ENCODE measurements at regions not wholly inside any gene's neighbourhood (a gene's known extent, or its start where the extent isn't known, plus 50 kb on each side); places are given as distances from the start of the nearest gene placed in this dataset.
"Not testable (repeated sequence)": the region's sequence is repeated elsewhere in the genome, so short reads cannot be mapped to it uniquely, and the experiment has no call there.

DNA sequence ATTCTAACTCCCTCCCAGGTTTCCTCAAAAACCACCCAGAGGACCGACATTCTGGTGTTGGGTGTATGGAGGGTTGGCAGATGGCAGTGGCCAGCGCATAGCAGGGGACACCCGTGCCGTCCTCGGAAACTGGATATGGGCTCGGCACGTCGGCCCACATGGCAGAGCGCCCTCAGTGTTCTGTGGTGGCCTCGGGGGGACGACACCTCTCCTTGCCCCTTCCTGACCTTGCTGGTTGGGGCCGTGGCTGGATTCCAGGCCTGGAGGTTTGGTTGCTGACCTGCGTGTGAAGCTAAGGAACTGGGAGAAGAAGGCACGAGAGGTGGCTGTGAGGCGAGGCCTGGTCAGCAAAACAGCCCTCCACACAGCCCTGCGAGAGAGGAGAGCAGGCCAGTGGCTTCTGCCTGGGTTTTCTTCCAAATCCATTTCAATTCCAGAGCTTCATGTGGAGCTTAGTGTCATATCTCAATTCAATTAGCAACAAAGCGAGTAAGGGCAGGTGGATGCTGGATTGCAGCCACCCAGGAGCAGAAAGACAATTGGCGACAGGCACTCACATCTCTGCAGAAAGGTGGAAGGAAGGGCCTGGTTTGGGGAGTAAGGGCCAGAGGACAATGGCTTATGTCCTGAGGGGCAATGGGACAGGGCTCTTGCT, 478.4 kb downstream of the BRD1 start:
- no peak for DNase-seq (ENCODE audit: low spot score)

DNA sequence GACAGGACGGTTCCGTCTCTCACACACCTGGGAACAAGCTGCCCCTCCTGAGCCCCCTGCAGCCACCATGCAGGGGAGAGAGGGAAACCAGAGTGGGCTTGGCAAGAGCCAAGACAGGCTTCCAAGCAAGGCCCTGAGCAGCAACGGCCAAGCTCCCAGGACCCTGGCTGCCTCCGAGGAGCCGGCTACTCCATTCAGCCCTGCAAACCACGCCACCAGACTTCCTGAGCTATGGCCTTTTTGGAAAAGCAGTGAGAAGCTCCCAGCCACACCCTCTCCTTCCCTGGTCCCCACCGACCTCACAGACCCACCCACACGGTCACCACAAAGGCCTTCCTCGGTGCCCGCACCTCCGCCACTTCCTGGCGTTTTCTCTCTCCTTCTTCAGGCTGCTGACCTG, 479.0 kb downstream of the BRD1 start:
- no peak for DNase-seq (ENCODE audit: low spot score)

DNA sequence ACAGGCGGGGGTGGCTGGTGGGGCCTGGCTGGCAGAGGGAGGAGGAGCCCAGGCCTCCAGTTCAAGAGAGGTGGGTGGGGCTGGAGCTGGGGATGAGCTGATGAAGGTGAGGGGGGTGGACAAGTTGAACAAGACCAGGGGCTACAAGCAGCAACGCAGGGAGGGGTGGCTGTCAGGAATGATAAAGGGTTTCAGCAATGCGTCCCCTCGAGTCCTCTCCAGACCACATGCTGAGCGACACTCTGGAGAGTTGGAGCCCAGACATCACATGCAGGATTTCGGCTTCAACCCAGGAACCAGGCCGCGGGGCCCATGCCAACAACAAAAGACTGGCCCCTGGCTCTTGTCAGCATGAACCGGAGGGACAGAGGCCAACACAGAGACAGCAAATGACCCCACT, 480.3 kb downstream of the BRD1 start:
- DNase-seq (ENCODE audit: low spot score) = no peak

DNA sequence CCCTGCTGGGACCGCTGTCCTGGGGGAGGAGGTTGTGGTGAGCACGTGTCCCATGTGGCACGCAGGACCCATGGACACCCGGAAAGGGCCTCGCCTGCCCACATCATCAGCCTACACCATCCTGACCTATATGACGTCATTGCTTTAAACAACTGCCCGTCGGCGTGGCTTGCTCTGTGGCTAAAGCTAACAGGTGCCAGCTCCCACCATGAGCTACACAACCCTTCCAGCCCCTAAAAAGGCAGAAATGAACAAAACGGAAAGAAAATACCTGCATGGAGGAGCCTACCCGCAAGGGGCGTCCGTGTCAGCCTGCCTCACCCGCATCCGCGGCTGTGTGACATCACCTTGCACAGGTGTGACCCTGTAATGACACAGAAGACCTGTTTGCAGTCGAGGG, 481.8 kb downstream of the BRD1 start:
- DNase-seq (ENCODE audit: low spot score) = no peak

DNA sequence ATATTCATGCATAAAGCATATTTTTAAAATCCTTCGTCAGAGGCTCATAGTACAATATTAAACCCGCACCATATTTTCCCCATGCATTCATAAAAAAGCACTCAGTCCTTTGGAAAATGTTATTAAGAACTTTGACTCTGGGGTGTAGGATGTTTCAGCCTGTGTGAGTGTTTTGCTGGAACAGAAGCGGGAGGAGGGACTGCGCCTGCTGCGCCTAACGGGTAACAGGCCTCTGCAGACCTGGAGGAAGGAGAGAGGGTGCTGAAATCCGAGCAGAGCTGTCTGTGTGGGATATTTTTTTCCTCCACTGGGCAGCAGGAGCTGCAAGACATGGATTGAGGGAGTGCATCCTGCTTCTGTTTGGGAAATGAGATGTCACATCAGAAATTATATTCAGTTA, 483.0 kb downstream of the BRD1 start:
- DNase-seq (ENCODE audit: low spot score) = no peak

DNA sequence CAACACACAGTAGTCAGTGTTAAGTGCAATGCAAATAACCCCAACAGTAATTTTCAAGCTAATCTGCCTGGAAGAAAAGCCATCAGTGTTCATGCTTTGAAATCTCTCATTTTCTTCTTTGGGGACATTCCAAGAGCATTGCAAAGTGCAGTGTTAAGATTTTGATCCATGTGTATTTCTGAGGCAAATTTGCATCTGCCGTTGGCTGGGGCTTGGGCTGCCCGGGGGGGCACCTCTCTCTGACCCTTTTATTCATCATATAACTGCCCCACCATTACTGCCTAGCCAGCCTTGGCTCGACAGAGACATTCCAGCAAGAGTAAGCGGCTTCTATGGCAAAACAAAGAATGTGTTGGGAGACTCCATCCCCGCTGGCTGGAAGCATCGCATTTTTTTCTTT, 483.5 kb downstream of the BRD1 start:
- no peak for DNase-seq (ENCODE audit: low spot score)

DNA sequence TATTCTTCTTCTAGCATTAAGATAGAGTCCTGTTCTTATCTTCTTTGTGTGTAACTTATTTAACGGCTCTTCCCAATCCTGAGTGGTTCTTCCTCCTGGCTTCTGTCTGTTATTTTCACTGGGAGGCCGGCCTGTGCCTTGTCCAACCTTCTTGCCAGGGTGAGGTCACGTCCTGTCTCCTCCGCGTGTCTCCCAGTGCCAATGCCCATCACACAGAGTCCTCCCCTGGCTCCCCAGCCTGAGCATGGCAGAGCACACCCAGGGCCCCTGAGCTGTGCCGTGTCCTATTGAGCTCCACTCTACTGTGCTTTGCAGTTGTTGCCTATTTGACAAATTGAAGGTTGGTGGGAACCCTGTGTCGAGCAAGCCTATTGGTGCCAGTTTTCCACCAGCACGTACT, 487.3 kb downstream of the BRD1 start:
- DNase-seq (ENCODE audit: low spot score) = no peak

DNA sequence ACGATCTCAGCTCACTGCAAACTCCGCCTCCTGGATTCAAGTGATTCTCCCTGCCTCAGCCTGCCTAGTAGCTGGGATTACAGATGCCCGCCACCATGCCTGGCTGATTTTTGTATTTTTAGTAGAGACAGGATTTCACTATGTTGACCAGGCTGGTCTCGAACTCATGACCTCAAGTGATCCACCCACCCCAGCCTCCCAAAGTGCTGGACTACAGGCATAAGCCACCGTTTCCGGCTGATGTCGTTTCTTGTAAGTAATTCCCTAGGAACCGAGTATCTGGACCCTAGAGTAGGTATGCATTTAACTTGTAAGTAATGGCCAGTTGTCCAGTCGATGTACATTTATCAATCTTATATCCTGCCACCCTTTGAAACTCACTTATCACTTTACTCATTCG, 491.2 kb downstream of the BRD1 start:
- DNase-seq (ENCODE audit: low spot score) = not testable (repeated sequence)

DNA sequence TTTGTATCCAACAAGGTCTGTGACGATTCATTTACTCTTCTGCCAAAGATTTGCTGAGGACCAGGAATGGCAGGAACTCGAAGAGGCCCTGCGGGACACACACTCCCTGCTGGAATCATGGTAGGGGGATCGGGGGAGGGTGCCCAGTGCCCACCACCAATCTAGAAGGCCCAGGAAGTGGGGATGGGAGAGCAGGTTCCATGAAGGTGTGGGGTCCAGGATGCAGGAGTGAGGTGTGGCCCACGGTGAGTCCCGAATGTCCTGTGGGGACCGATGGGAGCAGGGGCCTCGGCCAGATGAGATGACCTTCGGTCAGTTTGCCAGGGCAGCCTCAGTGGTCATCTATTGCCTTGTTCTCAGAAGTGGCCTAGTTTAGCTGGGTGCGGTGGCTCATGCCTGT, 492.7 kb downstream of the BRD1 start:
- no peak for DNase-seq (ENCODE audit: low spot score)

DNA sequence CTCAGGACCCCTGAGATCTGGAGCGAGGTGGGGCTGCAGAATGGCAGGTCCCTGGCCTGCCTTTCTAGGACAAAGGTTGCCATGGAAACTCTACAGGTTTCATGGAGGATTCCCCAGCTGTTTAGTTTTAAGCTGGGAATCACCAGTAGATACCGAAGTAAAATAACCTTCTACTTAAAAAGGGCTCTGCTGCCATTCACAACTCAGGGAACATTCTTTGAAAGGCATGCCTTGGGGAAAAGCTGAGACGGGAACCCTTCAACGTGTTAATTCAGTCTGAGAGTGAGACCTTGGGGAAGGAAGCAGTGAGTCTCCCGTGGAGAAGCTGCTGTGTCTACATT, 493.3 kb downstream of the BRD1 start:
- DNase-seq (ENCODE audit: low spot score) = no peak

DNA sequence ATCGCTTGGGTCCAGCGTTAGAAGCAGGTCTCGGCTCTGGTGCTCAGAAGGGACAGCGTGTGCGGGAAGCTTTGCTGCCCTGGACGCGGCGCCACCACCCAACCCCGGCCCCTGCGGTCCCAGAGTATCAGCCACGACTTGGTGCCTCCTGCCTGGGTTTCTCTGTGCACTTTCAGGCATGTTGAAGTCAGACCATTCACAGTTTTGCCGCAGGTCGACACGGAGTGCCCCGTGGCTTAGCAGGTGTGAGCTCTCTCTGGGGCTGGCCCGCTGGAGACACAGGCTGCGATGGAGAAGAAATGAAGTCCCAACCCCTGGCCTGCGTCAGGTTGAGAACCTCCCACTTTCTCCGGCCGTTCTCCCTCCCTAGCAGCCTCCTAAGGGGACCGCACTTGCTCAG, 494.5 kb downstream of the BRD1 start:
- no peak for DNase-seq (ENCODE audit: low spot score)

DNA sequence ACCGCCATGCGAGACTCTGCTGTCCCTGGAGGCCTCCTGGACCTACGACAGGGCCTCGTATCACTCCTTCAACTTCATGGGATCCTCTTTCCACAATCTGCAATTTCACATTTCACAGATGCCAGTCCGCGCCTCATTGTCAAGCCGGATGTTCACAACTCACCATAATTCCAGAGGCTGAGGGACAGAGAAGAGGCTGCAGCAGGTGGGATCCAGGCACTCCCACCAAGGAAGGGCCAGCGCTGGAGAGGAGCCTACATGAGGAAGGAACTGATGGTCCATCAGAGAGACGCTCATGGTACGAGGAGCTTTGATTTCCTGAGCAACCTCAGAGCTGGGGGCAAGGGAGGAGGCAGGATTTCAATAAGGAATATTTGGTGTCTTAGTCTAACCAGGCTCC, 495.0 kb downstream of the BRD1 start:
- no peak for DNase-seq (ENCODE audit: low spot score)

DNA sequence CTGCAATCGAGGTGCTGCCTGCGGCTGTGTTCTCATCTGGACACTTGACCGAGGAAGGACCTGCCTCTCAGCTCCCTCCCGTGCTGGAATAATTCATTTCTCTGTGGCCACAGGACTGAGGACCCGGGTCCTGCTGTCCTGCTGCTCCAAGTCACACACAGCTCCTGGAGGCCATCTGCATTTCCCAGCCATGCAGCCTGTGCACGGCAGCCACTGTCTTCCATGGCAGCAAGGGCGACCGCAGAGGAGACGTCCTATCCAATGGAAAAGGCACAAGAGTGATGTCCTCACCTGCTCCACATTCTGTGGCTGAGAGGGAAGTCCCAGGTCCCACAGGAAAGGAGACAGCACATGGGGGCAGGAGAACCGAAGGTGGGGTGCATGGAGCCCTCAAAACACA, 495.8 kb downstream of the BRD1 start:
- DNase-seq (ENCODE audit: low spot score) = no peak

DNA sequence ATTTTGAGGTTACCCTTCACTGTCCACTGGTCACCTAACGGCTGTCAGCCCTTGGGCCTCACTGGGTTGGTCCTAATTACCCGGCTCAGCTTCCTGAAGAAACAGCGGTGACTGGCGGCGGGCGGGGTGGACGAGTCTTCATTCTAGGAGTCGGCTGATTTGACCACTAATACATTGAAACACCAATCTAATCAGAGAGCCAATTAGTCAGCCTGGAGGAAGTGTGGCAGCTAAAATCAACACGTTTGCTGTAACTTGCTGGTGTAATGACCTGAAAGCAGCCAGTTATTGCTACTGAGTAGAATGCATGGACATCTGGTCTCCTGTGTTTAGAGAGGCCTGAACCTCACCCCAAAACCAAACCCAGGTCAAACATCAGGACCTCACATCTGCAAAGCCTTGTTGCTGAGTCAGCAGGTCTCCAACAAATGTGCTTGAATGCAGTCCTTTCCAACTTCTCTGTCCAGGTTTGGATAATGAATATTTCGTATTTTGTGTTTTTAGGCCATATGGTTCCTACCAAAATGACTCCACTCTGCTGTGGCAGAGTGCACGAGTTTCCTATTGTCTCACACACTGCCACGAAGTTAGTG, 496.4 kb downstream of the BRD1 start:
- DNase-seq (ENCODE audit: low spot score) = no peak

DNA sequence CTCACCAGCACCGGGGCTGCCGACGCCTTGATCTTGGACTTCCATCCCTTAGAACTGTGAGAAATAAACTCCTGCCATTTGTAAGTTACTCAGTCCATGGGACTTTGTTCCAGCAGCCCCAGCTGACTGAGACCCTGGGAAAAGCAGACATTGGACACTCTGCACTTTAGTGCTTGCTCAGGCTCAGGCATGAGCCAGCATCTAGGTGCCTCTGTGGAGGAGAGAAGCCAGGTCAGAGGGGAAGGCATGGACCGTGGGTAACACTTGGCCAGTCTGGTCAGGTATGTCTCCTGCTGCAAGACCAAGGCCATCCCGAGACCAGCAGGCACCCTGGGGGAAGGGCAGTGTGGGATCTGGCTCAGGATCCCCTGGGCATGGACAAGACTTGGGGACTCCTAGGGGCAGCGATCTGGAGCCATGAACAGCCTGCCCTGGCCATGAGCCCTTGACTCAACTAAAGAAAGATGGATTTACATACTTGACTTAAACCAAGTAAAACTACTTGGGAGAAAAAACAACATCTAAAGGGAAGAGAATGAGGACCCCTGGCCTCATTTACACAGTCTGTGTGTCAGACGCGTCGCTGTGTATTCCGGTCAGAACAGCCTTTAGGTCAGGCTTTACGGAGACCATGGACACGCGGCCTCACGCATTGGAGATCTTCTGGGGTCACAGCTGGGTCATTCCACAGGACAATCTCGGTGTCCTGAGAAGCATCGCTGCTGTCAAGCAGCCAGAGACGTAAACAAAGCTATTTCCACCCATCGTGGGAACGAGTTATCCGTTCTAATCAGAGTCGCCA, 497.1 kb downstream of the BRD1 start:
- DNase-seq (ENCODE audit: low spot score) = no peak

DNA sequence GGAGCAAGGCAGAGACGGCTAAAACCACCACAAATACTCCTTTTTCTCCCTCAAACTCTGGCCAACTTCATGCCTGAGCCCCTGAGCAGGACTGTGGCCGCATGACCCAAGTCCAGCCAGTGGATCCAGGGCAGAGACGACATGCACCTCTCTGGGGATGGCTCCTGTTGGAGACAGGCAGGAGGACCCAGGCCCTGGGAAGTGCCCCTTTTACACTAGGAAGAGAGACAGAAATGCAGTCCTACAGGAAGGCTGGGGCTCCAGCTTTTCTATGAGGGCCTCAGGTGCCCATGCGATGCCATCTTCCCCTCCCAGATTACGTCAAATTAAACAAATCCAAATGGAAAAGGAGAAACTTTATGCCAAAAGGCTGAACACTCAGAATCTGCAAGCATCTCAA, 498.0 kb downstream of the BRD1 start:
- no peak for DNase-seq (ENCODE audit: low spot score)

DNA sequence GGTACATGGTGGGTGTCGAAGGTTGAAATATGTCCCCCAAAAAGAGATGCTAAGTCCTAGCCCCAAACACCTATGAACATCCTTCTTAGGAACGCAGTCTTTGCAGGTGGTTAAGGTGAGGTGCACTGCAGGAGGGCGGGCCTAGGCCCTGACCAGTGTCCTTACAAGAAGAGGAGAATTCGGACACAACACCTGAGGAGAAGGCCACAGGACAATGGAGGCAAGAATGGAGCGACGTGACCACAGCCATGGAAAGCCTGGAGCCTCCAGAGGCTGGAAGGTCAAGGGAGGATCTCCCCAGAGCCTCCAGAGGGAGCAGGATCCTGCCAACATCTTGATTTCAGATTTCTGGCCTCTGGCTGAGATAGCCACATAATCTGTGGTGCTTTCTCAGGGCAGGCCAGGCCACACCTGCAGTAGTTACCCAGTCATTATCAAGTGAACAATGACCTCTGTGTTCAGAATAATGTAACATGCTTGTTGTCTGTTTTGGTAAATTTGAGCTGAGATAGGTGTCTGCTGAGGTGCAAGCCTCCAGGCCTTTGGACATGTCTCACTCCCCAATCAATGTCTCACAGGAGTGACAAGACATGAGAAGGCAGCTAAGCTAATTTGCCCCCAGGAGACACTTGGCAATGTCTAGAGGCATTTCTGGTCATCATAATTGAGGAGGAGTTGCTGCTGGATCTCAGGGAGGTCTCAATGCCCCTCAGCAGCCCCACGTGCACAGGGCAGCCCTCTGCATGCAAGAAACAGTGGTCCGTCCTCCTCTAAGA, 498.9 kb downstream of the BRD1 start:
- no peak for DNase-seq (ENCODE audit: low spot score)

DNA sequence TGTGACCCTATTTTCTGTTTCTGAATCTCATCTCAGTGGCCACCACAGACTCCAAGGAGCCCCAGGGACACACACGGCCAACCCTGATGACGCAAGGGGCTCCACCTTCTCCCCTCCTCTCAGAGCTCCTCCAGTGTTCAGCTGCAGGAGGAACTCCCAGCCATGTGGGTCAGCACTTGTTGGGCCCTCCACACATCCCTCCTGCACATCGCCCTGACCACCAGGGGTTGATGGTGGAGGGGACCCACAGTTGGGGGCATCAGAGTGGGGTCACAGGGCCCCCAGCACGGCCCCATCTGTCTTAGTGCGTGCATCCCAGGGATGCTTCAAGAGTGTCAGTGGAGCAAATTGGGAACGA, 499.6 kb downstream of the BRD1 start:
- DNase-seq (ENCODE audit: low spot score) = no peak

DNA sequence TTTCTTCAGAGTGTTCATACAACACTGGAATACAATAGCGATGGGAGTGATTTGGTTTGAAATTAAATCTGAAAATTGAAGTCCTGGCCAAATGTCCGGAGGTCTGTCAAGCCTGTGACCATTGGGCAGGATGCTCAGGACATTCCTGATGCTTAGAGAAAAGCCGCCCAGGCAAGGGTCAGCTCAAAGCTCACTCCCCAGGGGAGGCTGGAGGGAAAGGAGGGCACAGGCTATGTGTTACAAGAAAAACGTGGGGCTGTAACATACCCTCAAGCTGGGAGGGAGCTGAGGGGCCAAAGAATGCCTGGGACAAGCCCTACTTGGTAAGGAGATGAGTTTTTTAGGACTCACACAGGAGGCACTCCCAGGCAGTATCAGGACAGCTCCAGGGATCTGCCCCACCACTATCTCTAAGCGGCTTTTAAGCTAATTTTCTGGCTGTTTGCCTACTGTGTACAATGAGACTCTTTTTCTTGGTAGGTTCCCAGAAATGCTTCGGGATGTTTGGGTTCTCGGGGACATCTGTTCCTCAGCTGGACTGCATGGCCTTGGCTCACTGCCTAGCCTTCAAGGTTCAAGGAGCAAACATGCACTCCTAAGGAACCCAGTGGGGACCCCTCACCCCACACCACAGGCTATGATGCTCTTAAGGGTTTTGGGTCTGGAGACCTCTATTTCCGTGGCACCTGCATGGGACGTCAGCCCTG, 500.1 kb downstream of the BRD1 start:
- DNase-seq (ENCODE audit: low spot score) = no peak

DNA sequence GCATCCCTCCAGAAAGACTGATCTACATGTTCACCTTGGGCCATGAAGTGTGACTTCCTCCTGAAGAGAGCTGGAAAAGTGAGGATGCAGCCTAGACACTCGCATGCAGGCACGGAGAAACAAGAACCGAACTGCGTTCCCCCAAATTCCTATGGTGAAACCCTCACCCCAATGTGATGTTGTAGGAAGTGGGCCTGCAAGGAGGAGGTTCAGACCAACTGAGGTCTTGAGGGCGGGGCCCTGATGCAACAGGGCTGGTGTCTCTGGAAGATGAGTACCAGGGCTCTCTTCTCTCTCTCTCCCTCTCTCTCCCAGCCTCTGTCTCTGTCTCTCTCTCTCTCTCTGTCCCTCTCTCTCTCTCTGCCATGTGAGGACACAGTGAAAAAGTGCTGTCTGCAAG, 501.1 kb downstream of the BRD1 start:
- no peak for DNase-seq (ENCODE audit: low spot score)

DNA sequence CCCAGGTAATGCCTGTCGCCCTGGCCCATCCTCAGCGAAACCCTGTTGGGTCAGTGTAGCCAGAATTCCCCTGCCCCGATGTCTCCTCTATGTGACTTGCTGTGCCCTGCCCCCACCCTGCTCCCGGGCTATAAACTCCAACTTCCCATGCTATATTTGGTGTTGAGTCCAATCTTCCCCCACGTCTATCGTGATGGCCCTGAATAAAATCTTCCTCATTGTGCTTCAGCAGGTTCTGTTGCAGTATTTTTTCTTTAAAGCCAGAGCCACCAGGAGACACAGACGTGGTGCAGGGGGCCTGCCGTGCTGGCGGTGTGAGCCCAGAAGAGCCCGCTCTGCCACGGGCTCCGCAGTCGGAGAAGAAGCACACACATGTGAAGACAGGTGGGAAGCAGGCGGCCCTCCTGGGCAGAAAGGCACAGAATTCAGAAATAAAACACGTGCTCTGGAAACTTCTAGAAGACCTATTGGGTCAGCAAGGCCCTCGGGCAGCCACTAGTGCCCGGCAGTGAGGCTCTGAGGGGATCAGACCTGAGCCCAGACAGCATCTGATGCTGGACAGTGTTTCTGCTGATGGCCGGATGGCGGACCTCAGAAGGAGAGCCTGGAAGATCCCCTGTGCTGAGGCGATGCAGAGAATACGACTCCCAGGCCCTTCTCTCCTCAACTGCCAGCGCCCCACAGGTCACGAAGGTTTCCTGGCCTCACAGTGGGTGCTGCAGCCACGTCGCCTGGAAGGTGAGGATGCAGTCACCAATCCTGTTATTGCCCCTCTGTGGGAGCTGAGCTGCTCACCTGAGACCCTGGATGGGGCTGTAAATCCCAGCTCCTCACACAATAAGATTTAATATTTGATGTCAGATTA, 501.9 kb downstream of the BRD1 start:
- no peak for DNase-seq (ENCODE audit: low spot score)

All from AG08395 (cell line).